KBM-7 (cell line): ENCODE measurements at regions not wholly inside any gene's neighbourhood (a gene's known extent, or its start where the extent isn't known, plus 50 kb on each side); places are given as distances from the start of the nearest gene placed in this dataset.

Experiments used
- DNase-seq: peaks from one replicate; pipeline ENCODE4 v3.0.0-alpha.2; 2015
- in situ Hi-C: fragments of 300-500 bp; cut with MboI; formaldehyde crosslinking; loops from 2 replicates; pipeline ENCODE4 v1.14.3; 2020; ENCODE audit warnings: low sequenced_read_pairs, low pct_unique_long_range_greater_than_20kb, mixed read lengths

DNA sequence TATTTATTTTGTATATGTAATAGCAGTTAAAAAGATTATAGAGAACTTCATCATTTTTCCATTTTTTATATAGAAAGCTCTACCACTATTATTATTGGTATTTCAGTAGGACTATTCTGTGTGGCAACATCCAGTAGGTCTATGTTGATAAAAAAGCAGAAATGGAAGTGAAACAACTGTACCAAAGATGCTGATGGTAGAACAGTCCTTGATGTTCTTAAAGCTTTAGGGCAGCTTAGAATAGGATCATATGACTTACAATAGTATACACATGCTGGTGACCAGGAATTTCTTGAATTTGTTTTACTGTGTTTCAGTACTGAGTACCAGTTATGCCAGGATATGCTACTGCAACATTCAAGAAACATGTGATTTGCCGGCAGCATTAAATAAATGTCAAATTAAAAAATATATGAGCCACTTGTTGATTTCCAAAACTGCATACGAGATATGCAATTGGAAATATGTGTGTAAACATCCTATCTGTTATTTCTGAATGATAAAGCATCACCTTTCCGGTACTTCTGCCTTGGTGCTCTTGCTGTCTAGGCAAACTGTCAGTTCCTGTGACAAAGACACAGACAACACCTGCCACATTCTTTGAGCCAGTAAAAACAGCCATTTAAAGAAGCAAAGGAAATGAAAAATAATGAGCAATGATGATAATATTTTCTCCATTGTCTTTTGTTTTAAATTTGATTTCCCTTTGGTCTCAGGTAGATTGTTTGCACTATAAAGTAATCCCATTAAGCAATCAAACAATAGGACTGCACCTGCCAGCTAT, 649.2 kb downstream of the ZPLD1 start:
- DNase-seq, result no peak
- in situ Hi-C loops, result no loop called here

DNA sequence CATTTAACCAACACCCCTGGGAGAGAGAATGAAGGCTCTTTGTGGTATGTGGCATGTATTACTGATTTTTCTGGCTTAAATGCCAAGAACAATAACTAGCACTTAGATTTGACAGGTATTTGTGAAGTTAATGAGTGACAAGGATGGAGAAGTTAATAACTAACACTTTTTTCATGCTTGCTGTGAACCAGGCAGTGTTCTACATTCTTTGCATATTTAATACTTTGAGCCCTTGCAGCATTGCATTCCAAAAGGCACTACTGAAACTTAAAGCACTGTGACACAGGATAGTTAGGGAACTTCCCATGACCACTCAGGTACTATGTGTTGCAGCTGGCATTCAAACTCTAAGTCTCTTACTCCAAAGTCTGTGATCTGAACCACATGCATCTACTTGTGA, 650.6 kb downstream of the ZPLD1 start:
- in situ Hi-C loops, result no loop called here
- no peak for DNase-seq

DNA sequence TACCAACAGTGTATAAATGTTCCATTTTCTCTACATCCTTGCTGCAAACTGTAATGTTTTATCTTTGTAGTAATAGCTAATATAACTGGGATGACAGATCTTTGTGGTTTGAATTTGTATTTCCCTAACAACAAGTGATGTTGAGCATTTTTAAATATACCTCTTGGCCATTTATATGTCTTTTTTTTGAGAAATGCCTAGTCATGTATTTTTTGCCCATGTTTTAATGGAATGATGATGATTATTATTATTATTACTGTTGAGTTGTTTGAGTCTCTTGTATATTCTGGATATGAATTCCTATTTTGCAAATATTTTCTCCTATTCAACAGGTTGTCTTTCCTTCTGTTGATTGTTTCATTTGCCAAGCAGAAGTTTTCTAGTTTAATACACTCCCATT, 654.9 kb downstream of the ZPLD1 start:
- in situ Hi-C loops, result no loop called here
- no peak for DNase-seq

DNA sequence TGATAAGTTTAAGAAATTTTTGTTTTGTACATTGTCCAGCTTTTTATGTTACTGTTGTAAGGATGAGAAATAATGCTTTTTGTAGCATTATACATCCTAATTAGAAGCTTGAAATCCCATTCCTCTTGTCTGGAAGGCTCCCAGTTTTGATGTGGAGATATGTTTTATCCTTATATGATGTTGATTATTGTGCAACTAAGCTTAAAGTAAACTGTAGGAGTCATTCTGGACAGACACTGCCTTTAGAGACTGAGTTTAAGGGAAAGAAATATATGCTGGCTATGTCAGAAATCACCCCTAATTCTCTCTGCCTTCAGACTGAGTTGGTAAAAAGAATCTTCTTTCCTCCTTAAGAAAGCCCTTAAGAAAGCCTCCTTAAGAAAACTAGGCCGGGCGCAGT, 670.4 kb downstream of the ZPLD1 start:
- in situ Hi-C loops, result no loop called here
- no peak for DNase-seq

DNA sequence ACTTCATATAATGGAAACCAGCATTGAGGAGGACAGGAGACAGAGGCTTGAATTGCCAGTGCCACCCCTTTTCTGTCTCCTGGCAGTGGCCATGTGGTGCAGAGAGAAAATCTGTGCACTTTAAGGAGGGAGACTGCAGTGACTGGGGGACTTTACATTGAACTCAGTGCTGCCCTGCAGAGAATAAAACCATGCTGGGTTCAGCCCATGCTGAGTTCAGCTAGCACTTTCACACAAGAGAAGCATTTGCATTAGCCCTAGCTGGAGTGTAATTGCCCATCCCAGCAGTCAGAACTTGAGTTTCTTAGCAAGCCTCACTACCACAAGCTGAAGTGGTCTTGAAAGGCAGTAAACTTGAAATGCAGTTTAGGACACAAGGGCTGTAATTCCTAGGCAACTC, 677.5 kb downstream of the ZPLD1 start:
- in situ Hi-C loops, result no loop called here
- DNase-seq, result no peak

DNA sequence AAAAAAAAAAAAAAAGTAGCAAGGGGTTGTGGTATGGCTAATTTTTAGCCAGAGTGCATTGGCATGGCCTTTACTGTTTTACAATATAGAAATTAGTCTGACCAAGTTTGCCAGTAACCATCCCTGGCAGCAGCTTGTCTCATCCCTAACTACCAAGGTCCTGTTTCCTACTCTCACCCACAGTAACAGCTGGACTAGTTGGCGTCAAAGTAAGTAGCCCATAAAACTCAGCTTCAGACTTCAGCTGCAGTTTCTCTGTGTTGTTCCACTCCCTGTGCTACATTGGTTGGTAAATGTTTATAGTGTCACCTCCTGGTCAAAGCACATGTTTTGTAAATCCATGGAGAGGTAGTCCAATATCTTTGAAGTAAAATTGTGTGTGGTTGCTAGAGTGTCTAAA, 691.3 kb downstream of the ZPLD1 start:
- no peak for DNase-seq
- in situ Hi-C loops, result no loop called here

DNA sequence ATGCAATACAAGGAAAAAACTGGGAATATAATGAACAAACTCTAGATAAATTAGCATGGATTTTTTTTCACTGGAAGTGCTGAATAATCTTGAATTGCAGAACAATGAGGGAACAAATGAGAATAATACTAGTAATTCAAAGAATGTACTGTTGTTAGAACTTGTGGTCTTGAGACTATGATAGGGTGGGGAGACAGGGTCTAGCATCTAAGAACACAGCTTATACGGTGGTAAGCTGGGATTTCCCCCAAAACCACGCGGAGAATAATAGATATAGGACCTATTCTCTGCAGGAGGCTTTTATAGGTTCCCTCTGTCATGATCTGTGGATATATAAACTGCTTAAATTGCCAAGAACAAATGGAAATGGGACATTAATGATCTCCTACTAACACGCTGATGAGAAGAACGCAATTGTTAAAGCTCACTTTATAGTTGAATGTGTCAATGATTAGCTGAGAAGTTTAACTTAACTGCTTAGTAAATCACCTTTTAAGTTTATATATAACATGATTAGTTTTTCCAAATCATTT, 692.3 kb downstream of the ZPLD1 start:
- in situ Hi-C loops, result no loop called here
- no peak for DNase-seq

DNA sequence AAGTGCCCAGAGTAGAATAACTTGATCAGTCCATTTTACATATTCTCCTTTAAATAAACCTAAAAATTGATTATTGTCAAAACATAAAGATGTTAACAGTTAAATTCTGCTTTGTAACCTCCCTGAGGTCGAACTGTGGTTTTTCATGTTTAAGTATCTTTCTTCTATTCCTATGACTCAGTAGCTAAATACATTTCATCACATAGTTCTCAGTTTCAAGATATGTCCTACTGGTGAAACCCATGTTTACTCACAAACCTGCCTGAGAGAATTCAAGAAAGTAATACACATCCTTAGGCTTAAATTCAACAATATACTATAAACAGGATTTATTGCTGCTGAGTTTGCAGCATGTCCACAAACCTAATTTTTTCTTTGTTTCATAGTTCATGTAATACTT, 692.9 kb downstream of the ZPLD1 start:
- in situ Hi-C loops, result no loop called here

DNA sequence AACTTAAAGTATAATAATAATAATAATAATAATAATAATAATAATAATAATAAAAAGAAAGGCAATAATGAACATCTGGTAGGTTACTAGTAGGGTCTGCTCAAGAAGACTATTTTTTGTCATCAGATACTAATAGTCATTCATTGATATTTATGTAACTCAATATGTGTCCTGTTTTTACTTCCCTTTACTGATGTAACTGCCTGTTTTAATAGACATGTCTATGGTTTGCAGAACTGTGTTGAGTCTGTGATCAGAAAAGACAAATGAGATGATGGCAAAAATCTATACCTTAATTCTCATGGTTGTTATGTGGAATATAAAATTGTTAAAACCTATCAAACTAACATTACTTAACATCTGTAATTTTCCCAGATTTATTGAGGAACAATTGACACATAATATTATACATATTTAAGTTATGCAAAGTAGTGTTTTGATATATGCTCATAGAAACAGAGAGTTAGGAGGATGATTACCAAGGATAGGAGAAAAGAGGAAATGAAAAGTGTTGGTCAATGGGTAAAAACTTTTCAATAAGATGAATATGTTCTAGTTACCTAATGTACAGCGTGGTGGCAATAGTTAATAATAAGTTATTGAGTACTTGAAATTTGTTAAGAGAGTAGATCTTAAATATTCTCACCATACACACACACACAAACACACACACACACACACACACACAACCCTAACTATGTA, 699.4 kb downstream of the ZPLD1 start:
- in situ Hi-C loops, result no loop called here
- no peak for DNase-seq

More for the DNA sequence above, 692.9 kb downstream of the ZPLD1 start:
- no peak for DNase-seq

DNA sequence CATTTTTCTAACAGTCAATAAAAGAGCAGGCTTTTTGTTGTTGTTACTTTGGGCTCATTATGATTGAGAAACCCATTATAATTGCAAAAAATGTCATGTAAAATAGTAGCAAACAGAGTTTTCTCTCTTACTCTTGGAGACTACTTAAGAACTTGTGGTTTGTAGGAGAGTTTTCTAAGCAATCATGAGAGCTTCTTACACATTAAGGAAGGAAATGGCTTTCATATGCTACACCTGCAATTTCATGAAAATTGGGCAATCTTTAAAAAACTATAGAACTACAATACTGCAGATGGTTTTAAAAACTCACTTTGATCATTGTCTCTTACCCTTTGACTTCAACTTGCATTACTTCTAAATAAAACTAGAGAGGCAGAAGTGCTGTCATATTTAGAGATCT, 701.8 kb downstream of the ZPLD1 start:
- in situ Hi-C loops, result no loop called here

DNA sequence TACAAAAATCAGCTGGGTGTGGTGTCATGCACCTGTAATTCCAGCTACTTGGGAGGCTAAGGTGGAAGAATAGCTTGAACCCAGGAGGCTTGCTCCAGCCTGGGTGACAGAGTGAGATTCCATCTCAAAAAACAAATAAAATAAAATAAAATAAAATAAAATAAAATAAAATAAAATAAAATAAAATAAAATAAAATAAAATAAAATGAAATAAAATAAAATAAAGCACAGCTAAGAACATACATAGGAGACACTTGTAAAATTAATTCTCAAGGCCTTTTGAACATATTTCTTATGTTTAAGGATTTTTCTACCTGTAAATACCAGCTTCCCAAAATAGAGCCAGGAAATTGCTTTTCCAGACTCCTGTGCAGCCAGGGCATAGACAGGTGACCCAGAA, 703.0 kb downstream of the ZPLD1 start:
- in situ Hi-C loops, result no loop called here
- DNase-seq, result no peak

More for the DNA sequence above, 701.8 kb downstream of the ZPLD1 start:
- DNase-seq, result no peak

DNA sequence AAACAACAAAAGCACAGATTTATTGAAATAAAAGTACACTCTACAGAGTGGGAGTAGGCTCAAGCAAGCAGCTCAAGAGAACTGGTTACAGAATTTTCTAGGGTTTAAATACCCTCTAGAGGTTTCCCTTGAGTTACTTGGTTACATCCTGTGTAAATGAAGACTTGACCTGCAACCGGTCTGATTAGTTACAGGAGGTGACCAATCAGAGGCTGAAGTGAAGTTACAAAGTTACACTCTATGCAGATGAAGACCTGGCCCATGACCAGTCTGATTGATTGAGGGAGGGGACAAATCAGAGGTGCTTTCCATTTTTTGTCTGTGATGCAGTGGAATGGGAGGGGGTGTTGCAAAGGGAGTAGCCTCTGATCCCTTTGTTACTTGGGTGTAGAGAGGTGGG, 723.4 kb downstream of the ZPLD1 start:
- no peak for DNase-seq
- in situ Hi-C loops, result no loop called here

DNA sequence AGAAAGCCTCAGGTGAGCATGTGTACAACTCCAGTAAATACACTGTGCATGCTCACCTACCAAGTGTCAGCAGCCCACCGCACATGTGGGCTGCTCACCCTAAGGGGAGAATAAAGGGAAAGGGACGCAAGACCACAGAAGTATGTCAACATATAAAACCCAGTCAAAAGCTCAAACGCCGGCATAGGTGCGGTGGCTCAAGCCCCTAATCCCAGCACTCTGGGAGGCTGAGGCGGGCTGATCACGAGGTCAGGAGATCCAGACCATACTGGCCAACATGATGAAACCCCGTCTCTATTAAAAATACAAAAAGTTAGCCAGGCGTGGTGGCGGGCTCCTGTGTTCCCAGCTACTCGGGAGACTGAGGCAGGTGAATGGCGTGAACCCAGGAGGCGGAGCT, 732.1 kb downstream of the ZPLD1 start:
- in situ Hi-C loops, result no loop called here
- no peak for DNase-seq

DNA sequence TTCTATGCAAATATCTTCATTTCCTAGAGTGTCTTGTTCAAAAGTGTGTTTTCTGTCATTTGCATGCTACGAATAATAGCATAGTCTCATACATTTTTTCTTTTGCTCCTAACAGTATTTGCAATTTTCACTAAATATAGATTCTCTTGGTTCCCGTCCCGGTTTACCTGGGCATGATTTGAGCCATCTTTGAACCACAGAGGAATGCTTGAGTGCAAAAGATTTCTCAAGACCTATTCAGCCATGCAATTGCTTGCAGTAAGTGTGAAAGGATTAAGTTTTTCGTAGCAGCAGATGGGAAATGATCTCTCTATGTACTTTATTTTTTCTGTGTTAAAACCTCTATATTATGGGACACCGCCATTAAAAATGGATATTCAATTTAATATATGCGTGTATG, 733.0 kb downstream of the ZPLD1 start:
- in situ Hi-C loops, result no loop called here
- no peak for DNase-seq

DNA sequence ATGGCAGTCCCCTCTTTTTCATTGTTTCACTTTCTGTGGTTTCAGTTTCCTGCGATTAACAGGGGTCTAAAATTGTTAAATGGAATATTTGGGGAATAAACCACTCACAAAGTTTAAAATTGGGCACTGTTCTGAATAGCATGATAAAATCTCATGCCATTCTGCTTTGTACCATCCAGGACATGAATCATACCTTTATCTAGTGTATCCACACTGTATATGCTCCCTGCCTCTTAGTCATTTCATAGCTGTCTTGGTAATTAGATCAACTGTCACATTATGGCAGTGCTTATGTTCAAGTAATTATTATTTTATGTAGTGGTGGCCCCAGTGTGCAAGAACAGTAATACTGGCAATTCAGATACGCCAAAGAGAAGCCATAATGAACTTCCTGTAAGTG, 734.5 kb downstream of the ZPLD1 start:
- DNase-seq, result no peak
- in situ Hi-C loops, result no loop called here

DNA sequence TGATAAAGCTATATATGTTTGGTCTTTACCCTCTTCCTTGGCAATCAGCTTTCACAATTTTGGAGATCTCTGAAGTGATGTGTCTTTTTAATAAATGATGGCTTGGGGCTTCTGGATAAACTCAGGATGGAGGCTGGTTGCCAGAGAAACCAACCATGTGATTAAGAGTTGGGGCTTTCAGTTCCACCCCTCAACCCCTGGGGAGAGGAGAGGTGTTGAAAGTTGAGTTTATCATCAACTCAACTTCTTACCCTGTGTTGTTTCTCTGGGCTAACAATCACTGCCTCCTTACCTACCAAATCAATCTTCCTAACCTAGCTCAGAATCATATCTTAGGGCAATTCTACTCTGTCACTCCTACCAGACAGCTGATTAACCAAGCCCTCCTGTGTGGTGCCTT, 735.8 kb downstream of the ZPLD1 start:
- no peak for DNase-seq
- in situ Hi-C loops, result no loop called here

DNA sequence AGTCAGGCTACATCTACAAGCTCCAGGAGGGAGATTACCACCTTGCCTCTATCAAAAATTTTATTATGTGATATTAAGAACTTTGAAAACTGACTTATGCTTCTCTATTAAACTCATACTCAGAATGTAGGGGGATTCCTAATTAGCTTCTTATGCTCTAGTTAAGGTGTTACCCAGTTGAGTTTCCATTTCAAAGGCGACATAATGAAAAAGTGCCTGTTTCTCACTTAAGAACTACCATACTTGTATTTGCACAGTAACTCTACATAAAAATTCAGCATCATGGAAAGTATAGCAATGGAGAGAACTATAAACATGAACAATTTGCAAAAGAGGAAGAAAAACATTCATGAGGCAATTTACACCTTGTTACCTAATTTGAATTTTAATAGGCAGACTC, 739.1 kb downstream of the ZPLD1 start:
- no peak for DNase-seq
- in situ Hi-C loops, result no loop called here

DNA sequence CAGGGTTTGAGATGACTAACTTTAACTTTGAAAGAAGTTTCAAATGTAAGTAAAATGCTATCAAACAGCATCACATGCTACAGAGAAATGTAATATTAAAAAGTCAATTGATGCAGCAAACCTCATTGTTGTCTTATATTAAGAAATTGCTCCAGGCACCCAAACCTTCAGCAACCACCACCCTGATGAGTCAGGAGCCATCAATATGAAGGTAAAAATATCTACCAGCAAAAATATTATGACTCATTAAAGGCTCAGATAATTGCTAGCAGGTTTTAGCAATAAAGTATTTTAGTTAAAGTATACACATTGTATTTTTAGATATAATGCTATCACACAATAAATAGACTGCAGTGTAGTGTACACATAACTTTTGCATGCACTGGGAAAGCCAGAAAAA, 746.3 kb downstream of the ZPLD1 start:
- DNase-seq, result no peak
- in situ Hi-C loops, result no loop called here

DNA sequence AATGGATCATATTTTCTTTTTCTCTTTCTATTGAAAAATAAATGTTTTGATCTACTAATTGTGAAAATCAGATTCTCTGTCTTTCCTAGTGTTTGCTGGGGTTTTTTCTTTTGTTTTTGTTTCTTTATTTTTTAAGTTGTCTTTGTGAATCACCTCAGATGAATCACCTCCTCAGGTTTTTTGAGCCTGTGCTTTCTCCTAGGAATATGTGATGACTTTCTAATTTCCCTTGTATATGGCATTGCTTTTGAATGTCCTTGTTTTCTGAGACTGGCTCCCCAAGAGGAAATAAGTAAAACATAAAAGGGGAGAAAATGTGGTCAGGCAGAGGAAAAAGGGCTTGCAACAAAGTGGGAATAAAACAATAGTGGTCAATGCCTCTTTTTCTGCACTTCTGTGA, 750.0 kb downstream of the ZPLD1 start:
- in situ Hi-C loops, result no loop called here
- no peak for DNase-seq

DNA sequence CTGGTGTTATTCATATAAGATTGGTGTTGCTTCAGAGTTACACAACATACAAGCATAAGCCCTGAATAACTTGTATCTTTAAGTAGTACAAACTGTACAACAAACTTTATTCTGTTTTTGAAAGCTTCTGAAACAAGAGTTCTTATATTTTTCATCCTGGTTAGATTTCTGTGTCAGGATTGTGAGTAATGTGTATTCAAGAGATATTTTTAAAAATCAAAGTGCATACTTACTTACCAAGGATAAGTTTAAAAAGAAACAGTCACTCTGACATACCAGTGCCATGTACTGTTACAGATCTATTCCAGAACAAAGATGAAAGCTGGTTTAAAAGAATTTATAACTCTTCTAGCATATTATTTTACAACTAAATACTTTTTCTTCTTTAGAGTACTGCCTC, 755.1 kb downstream of the ZPLD1 start:
- in situ Hi-C loops, result no loop called here
- DNase-seq, result no peak

DNA sequence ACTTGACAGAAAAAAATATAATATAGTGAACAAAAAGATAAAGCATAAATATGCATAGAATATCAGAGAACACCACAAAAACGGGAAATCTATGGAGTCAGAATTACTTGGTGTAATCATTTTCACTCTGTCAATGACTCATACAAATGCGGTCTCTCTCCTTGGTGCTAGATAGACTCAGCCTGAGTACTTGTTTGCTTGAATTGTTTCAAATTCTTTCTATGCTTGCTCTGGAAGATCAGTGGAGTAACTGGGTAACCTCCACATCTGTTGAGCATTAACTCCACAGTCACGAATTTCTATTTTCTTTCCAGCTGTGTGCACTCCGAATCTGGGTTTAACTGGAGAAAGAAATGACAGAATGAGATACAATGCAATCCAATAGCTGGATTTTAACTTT, 760.4 kb downstream of the ZPLD1 start:
- in situ Hi-C loops, result no loop called here
- no peak for DNase-seq
